HEK293 (cell line): ENCODE measurements at regions not wholly inside any gene's neighbourhood (a gene's known extent, or its start where the extent isn't known, plus 50 kb on each side); places are given as distances from the start of the nearest gene placed in this dataset.

Source experiments
- CTCF ChIA-PET: fragments of 350-600 bp; formaldehyde crosslinking; extraction: SDS; loops from one replicate; lab custom pipeline; 2021; ENCODE audit warnings: antibody characterized with exemption; lab: Yijun Ruan, JAX
- POLR2A ChIA-PET: fragments of 300-600 bp; formaldehyde crosslinking; extraction: SDS; loops from one replicate; lab custom pipeline; 2020; ENCODE audit warnings: antibody characterized with exemption, inconsistent platforms; lab: Yijun Ruan, JAX
- H3K27ac ChIP-seq: fragments of 200-500 bp; sonication (Bioruptor generic); 2 replicates; pipeline ENCODE4 v1.5.1; 2014; ENCODE audit warnings: low read depth, low read length, control low read depth, inconsistent platforms; ENCODE audit errors: extremely low read depth
- H3K36me3 ChIP-seq, 2 experiments: fragments of 200-500 bp in 1 of 2; sonication (Bioruptor generic) in 1 of 2; 1 replicate in 1 of 2; 2 replicates in 1 of 2; pipeline ENCODE4 v1.5.1; 2014 to 2017; ENCODE audit warnings: inconsistent platforms in 2 of 2, low read length in 2 of 2; ENCODE audit not compliant: control insufficient read depth in 2 of 2, insufficient read depth in 1 of 2
- H3K4me1 ChIP-seq: fragments of 200-500 bp; sonication (Bioruptor generic); 2 replicates; pipeline ENCODE4 v1.5.1; 2014; ENCODE audit warnings: mild to moderate bottlenecking, low read length, inconsistent platforms; ENCODE audit not compliant: control insufficient read depth, insufficient read depth
- H3K4me3 ChIP-seq: 2 replicates; pipeline ENCODE4 v1.5.1; 2011; ENCODE audit warnings: low read depth, mild to moderate bottlenecking, control low read depth, low read length, moderate library complexity
- H3K9me3 ChIP-seq: fragments of 200-500 bp; sonication (Bioruptor generic); 2 replicates; pipeline ENCODE4 v1.5.1; 2014; ENCODE audit warnings: low read depth, low read length, inconsistent platforms; ENCODE audit not compliant: control insufficient read depth, insufficient read depth
- MEIS1 ChIP-seq: sonication (generic); formaldehyde crosslinking; IDR thresholded peaks from 2 replicates; pipeline ENCODE4 v1.8.1; 2022; ENCODE audit warnings: missing genetic modification reagents, mild to moderate bottlenecking, borderline replicate concordance
- OVOL3 ChIP-seq: fragments of 450-650 bp; formaldehyde crosslinking; IDR thresholded peaks from 2 replicates; pipeline ENCODE4 v1.5.1; 2016; ENCODE audit warnings: missing biosample characterization, missing genetic modification characterization
- PATZ1 ChIP-seq: fragments of 450-650 bp; formaldehyde crosslinking; IDR thresholded peaks from 2 replicates; pipeline ENCODE4 v1.5.1; 2016; ENCODE audit warnings: missing biosample characterization, missing genetic modification characterization
- ZBTB26 ChIP-seq: fragments of 450-650 bp; formaldehyde crosslinking; optimal IDR thresholded peaks from 2 replicates; pipeline ENCODE3; 2016; ENCODE audit warnings: missing biosample characterization, mild to moderate bottlenecking, missing genetic modification characterization
- ZFHX2 ChIP-seq: fragments of 450-650 bp; formaldehyde crosslinking; conservative IDR thresholded peaks from 2 replicates; pipeline ENCODE4 v1.5.1; 2016; ENCODE audit warnings: missing biosample characterization, missing genetic modification characterization
- ZNF211 ChIP-seq: fragments of 450-650 bp; formaldehyde crosslinking; IDR thresholded peaks from 2 replicates; pipeline ENCODE4 v1.5.1; 2016; ENCODE audit warnings: low read depth, missing biosample characterization, missing genetic modification characterization
- ZNF302 ChIP-seq: fragments of 450-650 bp; formaldehyde crosslinking; IDR thresholded peaks from 2 replicates; pipeline ENCODE4 v1.5.1; 2016; ENCODE audit warnings: missing biosample characterization, missing genetic modification characterization, low read depth
- ZNF366 ChIP-seq: fragments of 450-650 bp; formaldehyde crosslinking; conservative IDR thresholded peaks from 2 replicates; pipeline ENCODE4 v1.5.1; 2016; ENCODE audit warnings: missing biosample characterization, missing genetic modification characterization
- ZNF423 ChIP-seq: fragments of 450-650 bp; formaldehyde crosslinking; IDR thresholded peaks from 2 replicates; pipeline ENCODE4 v1.5.1; 2016; ENCODE audit warnings: missing biosample characterization, missing genetic modification characterization
- ZNF585B ChIP-seq: fragments of 450-650 bp; formaldehyde crosslinking; IDR thresholded peaks from 2 replicates; pipeline ENCODE4 v1.5.1; 2016; ENCODE audit warnings: missing biosample characterization, missing genetic modification characterization
- TF ChIP-seq, protein P1 (sequence below): fragments of 450-650 bp; formaldehyde crosslinking; IDR thresholded peaks from 2 replicates; pipeline ENCODE4 v1.5.1; 2017; ENCODE audit warnings: missing biosample characterization, missing genetic modification characterization
- TF ChIP-seq, protein P2 (sequence below): fragments of 450-650 bp; formaldehyde crosslinking; IDR thresholded peaks from 2 replicates; pipeline ENCODE4 v1.5.1; 2017; ENCODE audit warnings: missing biosample characterization, missing genetic modification characterization
- TF ChIP-seq, protein P3 (sequence below): fragments of 450-650 bp; formaldehyde crosslinking; IDR thresholded peaks from 2 replicates; pipeline ENCODE4 v1.5.1; 2016; ENCODE audit warnings: missing biosample characterization, missing genetic modification characterization
- TF ChIP-seq, protein P4 (sequence below): fragments of 450-650 bp; formaldehyde crosslinking; IDR thresholded peaks from 2 replicates; pipeline ENCODE4 v1.5.1; 2016; ENCODE audit warnings: missing biosample characterization, missing genetic modification characterization

DNA sequence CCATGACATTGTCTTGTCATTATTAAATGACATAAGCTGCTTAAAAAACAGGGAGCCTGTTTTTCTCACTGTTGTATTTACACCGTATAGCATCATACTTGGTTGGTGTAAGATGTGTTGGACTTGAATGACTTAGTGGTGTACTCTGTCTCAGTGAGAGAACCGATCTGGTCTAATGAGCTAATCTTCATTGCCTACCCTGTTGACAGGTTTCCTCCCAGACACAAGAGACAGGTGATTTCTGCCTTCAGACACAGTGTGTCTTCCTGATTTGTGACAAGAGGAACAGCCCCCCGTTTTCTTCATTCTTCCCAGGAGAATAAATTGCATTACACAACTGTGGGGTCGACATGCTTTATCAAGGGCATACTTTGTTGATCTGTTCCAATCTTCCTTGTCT lies 137.2 kb upstream of the ID4 start:
- no peaks in the 10 kb centered on the region for H3K36me3 ChIP-seq
- no peak overlapping the region for H3K4me3 ChIP-seq
- no peaks in the 10 kb centered on the region for H3K9me3 ChIP-seq
- POLR2A ChIA-PET: no interaction called here
- TF ChIP-seq ZNF366 (tag by site-specific recombination) (no peak), ZNF211 (tag by site-specific recombination) (no peak)
- CTCF ChIA-PET: interaction anchor here (0.5 to 1.2 kb wide), 2 partner anchors 13 to 1433 kb away, joined by 4 to 5 read pairs; no protein-coding TSS in a partner anchor
- no peak overlapping the region for H3K27ac ChIP-seq
- H3K4me1 ChIP-seq: no peaks in the 10 kb centered on the region

GRCh38 chr6:19705606-19706005 lies 131.6 kb upstream of the ID4 start:
- Histone ChIP-seq H3K4me1 (no peaks in the 10 kb centered on the region), H3K36me3 (no peaks in the 10 kb centered on the region), H3K27ac (no peak overlapping the region), H3K9me3 (no peaks in the 10 kb centered on the region), H3K4me3 (no peak overlapping the region)
- ChIA-PET POLR2A (no interaction called here), CTCF (no interaction called here)
- TF ChIP-seq ZNF423 (tag by site-specific recombination) (no peak), MEIS1 (CRISPR knock-in tag) (no peak), ZFHX2 (tag by site-specific recombination) (no peak), OVOL3 (tag by site-specific recombination) (no peak), ZNF302 (no peak), ZBTB26 (no peak), PATZ1 (tag by site-specific recombination) (no peak), ZNF585B (no peak)
- TF ChIP-seq, protein P1, sequence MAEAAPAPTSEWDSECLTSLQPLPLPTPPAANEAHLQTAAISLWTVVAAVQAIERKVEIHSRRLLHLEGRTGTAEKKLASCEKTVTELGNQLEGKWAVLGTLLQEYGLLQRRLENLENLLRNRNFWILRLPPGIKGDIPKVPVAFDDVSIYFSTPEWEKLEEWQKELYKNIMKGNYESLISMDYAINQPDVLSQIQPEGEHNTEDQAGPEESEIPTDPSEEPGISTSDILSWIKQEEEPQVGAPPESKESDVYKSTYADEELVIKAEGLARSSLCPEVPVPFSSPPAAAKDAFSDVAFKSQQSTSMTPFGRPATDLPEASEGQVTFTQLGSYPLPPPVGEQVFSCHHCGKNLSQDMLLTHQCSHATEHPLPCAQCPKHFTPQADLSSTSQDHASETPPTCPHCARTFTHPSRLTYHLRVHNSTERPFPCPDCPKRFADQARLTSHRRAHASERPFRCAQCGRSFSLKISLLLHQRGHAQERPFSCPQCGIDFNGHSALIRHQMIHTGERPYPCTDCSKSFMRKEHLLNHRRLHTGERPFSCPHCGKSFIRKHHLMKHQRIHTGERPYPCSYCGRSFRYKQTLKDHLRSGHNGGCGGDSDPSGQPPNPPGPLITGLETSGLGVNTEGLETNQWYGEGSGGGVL (tag by site-specific recombination): no peak
- TF ChIP-seq, protein P2, sequence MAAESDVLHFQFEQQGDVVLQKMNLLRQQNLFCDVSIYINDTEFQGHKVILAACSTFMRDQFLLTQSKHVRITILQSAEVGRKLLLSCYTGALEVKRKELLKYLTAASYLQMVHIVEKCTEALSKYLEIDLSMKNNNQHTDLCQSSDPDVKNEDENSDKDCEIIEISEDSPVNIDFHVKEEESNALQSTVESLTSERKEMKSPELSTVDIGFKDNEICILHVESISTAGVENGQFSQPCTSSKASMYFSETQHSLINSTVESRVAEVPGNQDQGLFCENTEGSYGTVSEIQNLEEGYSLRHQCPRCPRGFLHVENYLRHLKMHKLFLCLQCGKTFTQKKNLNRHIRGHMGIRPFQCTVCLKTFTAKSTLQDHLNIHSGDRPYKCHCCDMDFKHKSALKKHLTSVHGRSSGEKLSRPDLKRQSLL (tag by site-specific recombination): no peak
- TF ChIP-seq, protein P3, sequence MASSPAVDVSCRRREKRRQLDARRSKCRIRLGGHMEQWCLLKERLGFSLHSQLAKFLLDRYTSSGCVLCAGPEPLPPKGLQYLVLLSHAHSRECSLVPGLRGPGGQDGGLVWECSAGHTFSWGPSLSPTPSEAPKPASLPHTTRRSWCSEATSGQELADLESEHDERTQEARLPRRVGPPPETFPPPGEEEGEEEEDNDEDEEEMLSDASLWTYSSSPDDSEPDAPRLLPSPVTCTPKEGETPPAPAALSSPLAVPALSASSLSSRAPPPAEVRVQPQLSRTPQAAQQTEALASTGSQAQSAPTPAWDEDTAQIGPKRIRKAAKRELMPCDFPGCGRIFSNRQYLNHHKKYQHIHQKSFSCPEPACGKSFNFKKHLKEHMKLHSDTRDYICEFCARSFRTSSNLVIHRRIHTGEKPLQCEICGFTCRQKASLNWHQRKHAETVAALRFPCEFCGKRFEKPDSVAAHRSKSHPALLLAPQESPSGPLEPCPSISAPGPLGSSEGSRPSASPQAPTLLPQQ (tag by site-specific recombination): no peak
- TF ChIP-seq, protein P4, sequence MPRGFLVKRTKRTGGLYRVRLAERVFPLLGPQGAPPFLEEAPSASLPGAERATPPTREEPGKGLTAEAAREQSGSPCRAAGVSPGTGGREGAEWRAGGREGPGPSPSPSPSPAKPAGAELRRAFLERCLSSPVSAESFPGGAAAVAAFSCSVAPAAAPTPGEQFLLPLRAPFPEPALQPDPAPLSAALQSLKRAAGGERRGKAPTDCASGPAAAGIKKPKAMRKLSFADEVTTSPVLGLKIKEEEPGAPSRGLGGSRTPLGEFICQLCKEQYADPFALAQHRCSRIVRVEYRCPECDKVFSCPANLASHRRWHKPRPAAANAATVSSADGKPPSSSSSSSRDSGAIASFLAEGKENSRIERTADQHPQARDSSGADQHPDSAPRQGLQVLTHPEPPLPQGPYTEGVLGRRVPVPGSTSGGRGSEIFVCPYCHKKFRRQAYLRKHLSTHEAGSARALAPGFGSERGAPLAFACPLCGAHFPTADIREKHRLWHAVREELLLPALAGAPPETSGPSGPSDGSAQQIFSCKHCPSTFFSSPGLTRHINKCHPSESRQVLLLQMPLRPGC (tag by site-specific recombination): no peak
